GM12873 (cell line): ENCODE measurements at regions not wholly inside any gene's neighbourhood (a gene's known extent, or its start where the extent isn't known, plus 50 kb on each side); places are given as distances from the start of the nearest gene placed in this dataset.

Source experiments
- TF ChIP-seq, protein P1 (sequence below): IDR thresholded peaks from 2 replicates; pipeline ENCODE4 v1.5.1; 2012; ENCODE audit warnings: low read depth, mild to moderate bottlenecking, moderate library complexity, low read length, control low read depth; ENCODE audit not compliant: insufficient read depth; ENCODE audit errors: missing control alignments

DNA sequence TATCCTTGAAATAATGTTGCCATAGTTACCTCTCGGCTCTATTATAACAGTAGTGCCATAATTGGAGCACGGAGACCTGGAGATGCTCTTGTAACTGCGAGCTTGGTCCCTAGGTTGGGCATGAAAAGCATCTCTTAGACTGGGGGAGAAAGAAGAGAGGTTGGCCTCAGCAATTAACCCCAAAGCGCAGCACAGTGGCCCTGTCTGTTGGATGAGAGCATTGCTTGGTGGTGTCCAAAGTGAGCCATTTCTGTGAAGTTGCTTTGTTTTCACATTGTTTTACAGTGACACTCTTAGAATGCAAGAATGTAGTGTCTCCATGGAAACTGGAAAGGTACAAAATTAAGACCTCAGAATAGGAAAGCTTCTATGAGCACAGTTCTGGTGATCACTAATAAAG lies 660.7 kb upstream of the EEF2KMT start:
- TF ChIP-seq, protein P1, sequence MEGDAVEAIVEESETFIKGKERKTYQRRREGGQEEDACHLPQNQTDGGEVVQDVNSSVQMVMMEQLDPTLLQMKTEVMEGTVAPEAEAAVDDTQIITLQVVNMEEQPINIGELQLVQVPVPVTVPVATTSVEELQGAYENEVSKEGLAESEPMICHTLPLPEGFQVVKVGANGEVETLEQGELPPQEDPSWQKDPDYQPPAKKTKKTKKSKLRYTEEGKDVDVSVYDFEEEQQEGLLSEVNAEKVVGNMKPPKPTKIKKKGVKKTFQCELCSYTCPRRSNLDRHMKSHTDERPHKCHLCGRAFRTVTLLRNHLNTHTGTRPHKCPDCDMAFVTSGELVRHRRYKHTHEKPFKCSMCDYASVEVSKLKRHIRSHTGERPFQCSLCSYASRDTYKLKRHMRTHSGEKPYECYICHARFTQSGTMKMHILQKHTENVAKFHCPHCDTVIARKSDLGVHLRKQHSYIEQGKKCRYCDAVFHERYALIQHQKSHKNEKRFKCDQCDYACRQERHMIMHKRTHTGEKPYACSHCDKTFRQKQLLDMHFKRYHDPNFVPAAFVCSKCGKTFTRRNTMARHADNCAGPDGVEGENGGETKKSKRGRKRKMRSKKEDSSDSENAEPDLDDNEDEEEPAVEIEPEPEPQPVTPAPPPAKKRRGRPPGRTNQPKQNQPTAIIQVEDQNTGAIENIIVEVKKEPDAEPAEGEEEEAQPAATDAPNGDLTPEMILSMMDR = no peak

DNA sequence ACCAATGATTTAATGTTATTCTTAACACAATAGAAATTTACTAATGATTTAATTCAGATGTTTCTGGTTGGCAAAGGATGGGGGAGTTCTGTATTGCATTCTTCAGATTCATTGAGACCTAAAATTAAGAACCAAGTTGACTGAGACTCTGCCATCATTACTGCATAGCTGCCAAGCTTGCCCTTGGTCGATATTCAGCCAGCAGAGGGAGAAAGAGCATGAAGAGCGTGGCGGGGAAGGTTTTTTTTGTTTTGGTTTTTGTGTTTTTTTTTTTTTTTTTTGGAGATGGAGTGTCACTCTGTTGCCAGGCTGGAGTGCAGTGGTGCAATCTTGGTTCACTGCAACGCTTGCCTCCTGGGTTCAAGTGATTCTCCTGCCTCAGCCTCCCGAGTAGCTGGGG lies 659.4 kb upstream of the EEF2KMT start:
- TF ChIP-seq, protein P1 = no peak

DNA sequence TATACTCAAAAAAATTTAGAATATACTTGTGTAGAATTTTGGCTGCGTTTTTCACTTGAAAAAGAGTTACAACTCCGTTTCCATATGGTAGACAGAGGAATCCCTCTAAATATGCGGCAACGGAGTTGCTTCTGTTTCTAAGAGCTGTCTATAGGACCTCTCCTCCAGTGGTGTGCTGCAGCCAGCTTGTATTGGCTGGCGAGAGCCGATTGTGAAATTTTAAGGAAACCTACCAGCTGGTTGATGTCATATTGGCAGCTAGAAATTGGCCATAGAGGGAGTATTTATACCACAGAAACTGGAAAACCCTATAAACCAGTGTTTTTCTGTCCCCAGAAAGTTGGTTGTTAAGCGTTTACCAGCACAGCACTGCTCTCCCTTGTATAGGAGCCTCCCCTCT lies 655.8 kb upstream of the EEF2KMT start:
- TF ChIP-seq, protein P1 = no peak

- TF ChIP-seq, protein P1 = no peak
Observed at GRCh38 chr16:5751216-5751615, 653.6 kb upstream of the EEF2KMT start.

- TF ChIP-seq, protein P1 = no peak
Observed at GRCh38 chr16:5738586-5738985, 641.0 kb upstream of the EEF2KMT start.

- TF ChIP-seq, protein P1 = no peak
Observed at GRCh38 chr16:5736209-5736930, 638.8 kb upstream of the EEF2KMT start.

DNA sequence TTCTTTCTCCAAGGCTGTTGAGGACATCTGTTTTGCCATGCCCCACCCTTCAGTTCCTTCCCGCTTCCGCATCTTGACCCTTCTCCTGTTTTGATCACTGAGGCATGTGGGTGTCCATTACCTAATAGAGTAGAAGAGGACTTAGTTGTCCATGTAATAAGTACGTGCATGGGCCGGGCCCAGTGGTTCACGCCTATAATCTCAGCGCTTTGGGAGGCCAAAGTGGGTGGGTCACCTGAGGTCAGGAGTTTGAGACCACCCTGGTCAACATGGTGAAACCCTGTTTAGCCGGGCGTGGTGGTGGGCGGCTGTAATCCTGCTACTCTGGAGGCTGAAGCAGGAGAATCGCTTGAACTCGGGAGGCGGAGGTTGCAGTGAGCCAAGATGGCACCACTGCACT lies 637.8 kb upstream of the EEF2KMT start:
- TF ChIP-seq, protein P1 = no peak

DNA sequence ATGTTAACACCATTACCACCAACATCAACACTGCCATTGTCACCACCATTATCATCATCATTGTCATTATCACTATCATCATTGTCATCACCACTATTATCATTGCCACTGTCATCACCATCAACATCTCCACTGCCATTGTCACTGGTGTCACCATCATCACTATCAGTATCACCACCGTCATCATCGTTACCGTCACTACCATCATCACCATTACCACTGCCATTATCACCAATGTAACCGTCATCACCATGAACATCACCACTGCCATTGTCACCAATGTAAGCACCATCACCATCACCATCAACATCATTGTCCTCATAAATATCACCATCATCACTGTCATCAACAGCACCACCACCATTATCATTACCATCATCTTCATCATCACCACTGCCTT lies 633.2 kb upstream of the EEF2KMT start:
- TF ChIP-seq, protein P1 = no peak
